ENCODE measurements at regions not wholly inside any gene's neighbourhood (a gene's known extent, or its start where the extent isn't known, plus 50 kb on each side); places are given as distances from the start of the nearest gene placed in this dataset.

- no peak for DNase-seq
- ChIA-PET POLR2A (no interaction called here), CTCF (no interaction called here)
- Mint-ChIP-seq H3K27ac (ENCODE audit: unreplicated experiment) (no peak overlapping the region), H3K9me3 (ENCODE audit: unreplicated experiment) (no peaks in the 10 kb centered on the region), H3K4me1 (ENCODE audit: low read depth, unreplicated experiment) (no peaks in the 10 kb centered on the region), H3K36me3 (ENCODE audit: insufficient read depth, unreplicated experiment) (no peaks in the 10 kb centered on the region), H3K27me3 (ENCODE audit: insufficient read depth, unreplicated experiment) (peaks cover 11% of the 10 kb centered on the region), H3K4me3 (ENCODE audit: unreplicated experiment) (no peak overlapping the region)
- Histone ChIP-seq H3K27me3 (replicated peaks; ENCODE audit: control insufficient read depth, insufficient read depth, low read length) (no peaks in the 10 kb centered on the region), H3K4me3 (ENCODE audit: low read depth, low read length) (no peak overlapping the region), H3K4me1 (no peaks in the 10 kb centered on the region), H3K9me3 (no peaks in the 10 kb centered on the region), H3K36me3 (ENCODE audit: control insufficient read depth, insufficient read depth, low read length) (no peaks in the 10 kb centered on the region)
- intact Hi-C loops (cut with micrococcal nuclease; ENCODE audit: unreplicated experiment): no loop called here
- BruUV-seq (replicated peaks): no TSS peak
- no peak for TF ChIP-seq CTCF (IDR thresholded peaks at IDR 0.05; ENCODE audit: insufficient read depth in 1 of 2, low read depth in 1 of 2, low read length in 1 of 2, severe bottlenecking in 1 of 2, unreplicated experiment in 1 of 2)
Observed at GRCh38 chr12:59389968-59390576, 205.8 kb upstream of the SLC16A7 start.

GRCh38 chr12:59388694-59389093, 207.1 kb upstream of the SLC16A7 start:
- DNase-seq: no peak
- BruUV-seq (replicated peaks): no TSS peak
- H3K4me3 Mint-ChIP-seq (ENCODE audit: unreplicated experiment): no peak overlapping the region
- H3K4me3 ChIP-seq (ENCODE audit: low read depth, low read length): no peak overlapping the region
- H3K9me3 ChIP-seq: no peaks in the 10 kb centered on the region
- H3K9me3 Mint-ChIP-seq (ENCODE audit: unreplicated experiment): no peaks in the 10 kb centered on the region
- no peak for TF ChIP-seq CTCF (IDR thresholded peaks at IDR 0.05; ENCODE audit: insufficient read depth in 1 of 2, low read depth in 1 of 2, low read length in 1 of 2, severe bottlenecking in 1 of 2, unreplicated experiment in 1 of 2)
- intact Hi-C loops (cut with micrococcal nuclease; ENCODE audit: unreplicated experiment): no loop called here
- H3K36me3 Mint-ChIP-seq (ENCODE audit: insufficient read depth, unreplicated experiment): no peaks in the 10 kb centered on the region
- ChIA-PET CTCF (no interaction called here), POLR2A (no interaction called here)
- H3K4me1 ChIP-seq: no peaks in the 10 kb centered on the region
- H3K4me1 Mint-ChIP-seq (ENCODE audit: low read depth, unreplicated experiment): no peaks in the 10 kb centered on the region
- H3K27ac Mint-ChIP-seq (ENCODE audit: unreplicated experiment): no peak overlapping the region
- H3K36me3 ChIP-seq (ENCODE audit: control insufficient read depth, insufficient read depth, low read length): no peaks in the 10 kb centered on the region
- H3K27me3 ChIP-seq (replicated peaks; ENCODE audit: control insufficient read depth, insufficient read depth, low read length): no peaks in the 10 kb centered on the region
- peaks cover 11% of the 10 kb centered on the region for H3K27me3 Mint-ChIP-seq (ENCODE audit: insufficient read depth, unreplicated experiment)

GRCh38 chr12:59388176-59388575, 207.7 kb upstream of the SLC16A7 start:
- Mint-ChIP-seq H3K4me3 (ENCODE audit: unreplicated experiment) (no peak overlapping the region), H3K27ac (ENCODE audit: unreplicated experiment) (no peak overlapping the region), H3K9me3 (ENCODE audit: unreplicated experiment) (no peaks in the 10 kb centered on the region), H3K27me3 (ENCODE audit: insufficient read depth, unreplicated experiment) (peaks cover 11% of the 10 kb centered on the region), H3K36me3 (ENCODE audit: insufficient read depth, unreplicated experiment) (no peaks in the 10 kb centered on the region), H3K4me1 (ENCODE audit: low read depth, unreplicated experiment) (no peaks in the 10 kb centered on the region)
- no peaks in the 10 kb centered on the region for H3K9me3 ChIP-seq
- ChIA-PET CTCF (no interaction called here), POLR2A (no interaction called here)
- no peak for TF ChIP-seq CTCF (IDR thresholded peaks at IDR 0.05; ENCODE audit: insufficient read depth in 1 of 2, low read depth in 1 of 2, low read length in 1 of 2, severe bottlenecking in 1 of 2, unreplicated experiment in 1 of 2)
- H3K4me3 ChIP-seq (ENCODE audit: low read depth, low read length): no peak overlapping the region
- no peaks in the 10 kb centered on the region for H3K36me3 ChIP-seq (ENCODE audit: control insufficient read depth, insufficient read depth, low read length)
- no peaks in the 10 kb centered on the region for H3K27me3 ChIP-seq (replicated peaks; ENCODE audit: control insufficient read depth, insufficient read depth, low read length)
- H3K4me1 ChIP-seq: no peaks in the 10 kb centered on the region
- BruUV-seq (replicated peaks): no TSS peak
- DNase-seq: no peak
- intact Hi-C loops (cut with micrococcal nuclease; ENCODE audit: unreplicated experiment): no loop called here

All from Caco-2 (cell line).